ENCODE measurements at regions not wholly inside any gene's neighbourhood (a gene's known extent, or its start where the extent isn't known, plus 50 kb on each side); places are given as distances from the start of the nearest gene placed in this dataset.

GRCh38 chr14:22482085-22482694 is 106.8 kb downstream of the DAD1 start:
- H3K27me3 ChIP-seq (ENCODE audit: insufficient read depth, insufficient read length), result no peaks in the 10 kb centered on the region
- H3K4me3 ChIP-seq (ENCODE audit: insufficient read length, low read depth), result no peak overlapping the region
- H3K36me3 ChIP-seq (ENCODE audit: insufficient read depth, insufficient read length, low read length), result no peaks in the 10 kb centered on the region
- TF ChIP-seq ZNF274 (IDR thresholded peaks at IDR 0.05; ENCODE audit: low read depth, low read length) (no peak), SUZ12 (IDR thresholded peaks at IDR 0.05; ENCODE audit: extremely low read depth, insufficient read depth, insufficient read length) (no peak)
- no peaks in the 10 kb centered on the region for H3K9me3 ChIP-seq (ENCODE audit: insufficient read depth, low read length)
- no peak for DNase-seq (ENCODE audit: low read depth, low spot score)
- H3K4me1 ChIP-seq (ENCODE audit: insufficient read depth, insufficient read length), result peaks cover 2% of the 10 kb centered on the region
- H3K9ac ChIP-seq (ENCODE audit: insufficient read length, low read depth), result no peak overlapping the region

- peaks cover 2% of the 10 kb centered on the region for H3K4me1 ChIP-seq (ENCODE audit: insufficient read depth, insufficient read length)
Observed at GRCh38 chr14:22481546-22481945, 107.5 kb downstream of the DAD1 start.

GRCh38 chr14:22479776-22480464 is 109.1 kb downstream of the DAD1 start:
- no peaks in the 10 kb centered on the region for H3K27me3 ChIP-seq (ENCODE audit: insufficient read depth, insufficient read length)
- H3K4me1 ChIP-seq (ENCODE audit: insufficient read depth, insufficient read length), result peaks cover 2% of the 10 kb centered on the region
- no peak overlapping the region for H3K4me3 ChIP-seq (ENCODE audit: insufficient read length, low read depth)
- TF ChIP-seq YY1 (IDR thresholded peaks at IDR 0.05; ENCODE audit: insufficient read depth, insufficient read length) (no peak), SUZ12 (IDR thresholded peaks at IDR 0.05; ENCODE audit: extremely low read depth, insufficient read depth, insufficient read length) (no peak)
- no peaks in the 10 kb centered on the region for H3K36me3 ChIP-seq (ENCODE audit: insufficient read depth, insufficient read length, low read length)
- H3K9ac ChIP-seq (ENCODE audit: insufficient read length, low read depth), result no peak overlapping the region
- DNase-seq (ENCODE audit: low read depth, low spot score), result no peak
- H3K9me3 ChIP-seq (ENCODE audit: insufficient read depth, low read length), result no peaks in the 10 kb centered on the region

More at GRCh38 chr14:22481546-22481945, 107.5 kb downstream of the DAD1 start:
- Histone ChIP-seq H3K9ac (ENCODE audit: insufficient read length, low read depth) (no peak overlapping the region), H3K36me3 (ENCODE audit: insufficient read depth, insufficient read length, low read length) (no peaks in the 10 kb centered on the region), H3K9me3 (ENCODE audit: insufficient read depth, low read length) (no peaks in the 10 kb centered on the region), H3K27me3 (ENCODE audit: insufficient read depth, insufficient read length) (no peaks in the 10 kb centered on the region), H3K4me3 (ENCODE audit: insufficient read length, low read depth) (no peak overlapping the region)
- no peak for TF ChIP-seq ZNF274 (IDR thresholded peaks at IDR 0.05; ENCODE audit: low read depth, low read length)
- no peak for TF ChIP-seq SUZ12 (IDR thresholded peaks at IDR 0.05; ENCODE audit: extremely low read depth, insufficient read depth, insufficient read length)
- TF ChIP-seq YY1 (IDR thresholded peaks at IDR 0.05; ENCODE audit: insufficient read depth, insufficient read length), result no peak
- DNase-seq (ENCODE audit: low read depth, low spot score), result no peak

- no peak for TF ChIP-seq YY1 (IDR thresholded peaks at IDR 0.05; ENCODE audit: insufficient read depth, insufficient read length)
- no peak for TF ChIP-seq SUZ12 (IDR thresholded peaks at IDR 0.05; ENCODE audit: extremely low read depth, insufficient read depth, insufficient read length)
- TF ChIP-seq ZNF274 (IDR thresholded peaks at IDR 0.05; ENCODE audit: low read depth, low read length), result no peak
- Histone ChIP-seq H3K9ac (ENCODE audit: insufficient read length, low read depth) (no peak overlapping the region), H3K36me3 (ENCODE audit: insufficient read depth, insufficient read length, low read length) (no peaks in the 10 kb centered on the region), H3K4me3 (ENCODE audit: insufficient read length, low read depth) (no peak overlapping the region), H3K27me3 (ENCODE audit: insufficient read depth, insufficient read length) (no peaks in the 10 kb centered on the region), H3K9me3 (ENCODE audit: insufficient read depth, low read length) (no peaks in the 10 kb centered on the region), H3K4me1 (ENCODE audit: insufficient read depth, insufficient read length) (peaks cover 2% of the 10 kb centered on the region)
- no peak for DNase-seq (ENCODE audit: low read depth, low spot score)
Observed at GRCh38 chr14:22479132-22479531, 109.9 kb downstream of the DAD1 start.

- no peak overlapping the region for H3K4me3 ChIP-seq (ENCODE audit: insufficient read length, low read depth)
- H3K4me1 ChIP-seq (ENCODE audit: insufficient read depth, insufficient read length), result peaks cover 2% of the 10 kb centered on the region
- no peaks in the 10 kb centered on the region for H3K27me3 ChIP-seq (ENCODE audit: insufficient read depth, insufficient read length)
- no peak for DNase-seq (ENCODE audit: low read depth, low spot score)
- H3K36me3 ChIP-seq (ENCODE audit: insufficient read depth, insufficient read length, low read length), result no peaks in the 10 kb centered on the region
- no peak for TF ChIP-seq ZNF274 (IDR thresholded peaks at IDR 0.05; ENCODE audit: low read depth, low read length)
- no peak for TF ChIP-seq SUZ12 (IDR thresholded peaks at IDR 0.05; ENCODE audit: extremely low read depth, insufficient read depth, insufficient read length)
- no peak for TF ChIP-seq YY1 (IDR thresholded peaks at IDR 0.05; ENCODE audit: insufficient read depth, insufficient read length)
- H3K9ac ChIP-seq (ENCODE audit: insufficient read length, low read depth), result no peak overlapping the region
- no peaks in the 10 kb centered on the region for H3K9me3 ChIP-seq (ENCODE audit: insufficient read depth, low read length)
Observed at GRCh38 chr14:22478670-22479069, 110.4 kb downstream of the DAD1 start.

GRCh38 chr14:22478247-22478646 is 110.8 kb downstream of the DAD1 start:
- peaks cover 2% of the 10 kb centered on the region for H3K4me1 ChIP-seq (ENCODE audit: insufficient read depth, insufficient read length)

GRCh38 chr14:22477569-22478194 is 111.3 kb downstream of the DAD1 start:
- H3K36me3 ChIP-seq (ENCODE audit: insufficient read depth, insufficient read length, low read length), result no peaks in the 10 kb centered on the region
- H3K4me1 ChIP-seq (ENCODE audit: insufficient read depth, insufficient read length), result peaks cover 2% of the 10 kb centered on the region
- H3K9ac ChIP-seq (ENCODE audit: insufficient read length, low read depth), result no peak overlapping the region
- no peak for TF ChIP-seq YY1 (IDR thresholded peaks at IDR 0.05; ENCODE audit: insufficient read depth, insufficient read length)
- no peak for TF ChIP-seq ZNF274 (IDR thresholded peaks at IDR 0.05; ENCODE audit: low read depth, low read length)
- no peak for TF ChIP-seq SUZ12 (IDR thresholded peaks at IDR 0.05; ENCODE audit: extremely low read depth, insufficient read depth, insufficient read length)
- DNase-seq (ENCODE audit: low read depth, low spot score), result no peak
- H3K27me3 ChIP-seq (ENCODE audit: insufficient read depth, insufficient read length), result no peaks in the 10 kb centered on the region
- no peaks in the 10 kb centered on the region for H3K9me3 ChIP-seq (ENCODE audit: insufficient read depth, low read length)
- no peak overlapping the region for H3K4me3 ChIP-seq (ENCODE audit: insufficient read length, low read depth)

More at GRCh38 chr14:22478247-22478646, 110.8 kb downstream of the DAD1 start:
- no peaks in the 10 kb centered on the region for H3K36me3 ChIP-seq (ENCODE audit: insufficient read depth, insufficient read length, low read length)
- H3K27me3 ChIP-seq (ENCODE audit: insufficient read depth, insufficient read length), result no peaks in the 10 kb centered on the region
- no peak overlapping the region for H3K4me3 ChIP-seq (ENCODE audit: insufficient read length, low read depth)
- DNase-seq (ENCODE audit: low read depth, low spot score), result no peak
- TF ChIP-seq ZNF274 (IDR thresholded peaks at IDR 0.05; ENCODE audit: low read depth, low read length) (no peak), SUZ12 (IDR thresholded peaks at IDR 0.05; ENCODE audit: extremely low read depth, insufficient read depth, insufficient read length) (no peak), YY1 (IDR thresholded peaks at IDR 0.05; ENCODE audit: insufficient read depth, insufficient read length) (no peak)
- no peaks in the 10 kb centered on the region for H3K9me3 ChIP-seq (ENCODE audit: insufficient read depth, low read length)
- no peak overlapping the region for H3K9ac ChIP-seq (ENCODE audit: insufficient read length, low read depth)

Data from NT2/D1 (cell line).